Neural progenitor cell (in vitro differentiated cells): ENCODE measurements at regions not wholly inside any gene's neighbourhood (a gene's known extent, or its start where the extent isn't known, plus 50 kb on each side); places are given as distances from the start of the nearest gene placed in this dataset.

Source experiments
- DNase-seq: peaks from one replicate; pipeline ENCODE4 v3.0.0-alpha.2; 2016; ENCODE audit warnings: low spot score
- H2AFZ ChIP-seq: fragments of 200-600 bp; sonication (generic); replicated peaks from 2 replicates; pipeline ENCODE4 v1.6.1; 2016; ENCODE audit warnings: antibody characterized with exemption
- H3F3A ChIP-seq: fragments of 200-600 bp; sonication (generic); 2 replicates; pipeline ENCODE4 v1.6.1; 2016; ENCODE audit warnings: antibody characterized with exemption, low read depth
- H3K27ac ChIP-seq: fragments of 200-600 bp; sonication (generic); 2 replicates; pipeline ENCODE4 v1.5.1; 2016; ENCODE audit warnings: mild to moderate bottlenecking
- H3K27me3 ChIP-seq: fragments of 200-600 bp; sonication (generic); 2 replicates; pipeline ENCODE4 v1.6.1; 2016; ENCODE audit warnings: mild to moderate bottlenecking, moderate library complexity
- H3K36me3 ChIP-seq: fragments of 200-600 bp; sonication (generic); 2 replicates; pipeline ENCODE4 v1.5.1; 2016
- H3K4me1 ChIP-seq: fragments of 200-600 bp; sonication (generic); 2 replicates; pipeline ENCODE4 v1.6.1; 2016; ENCODE audit warnings: mixed run types
- H3K4me2 ChIP-seq: fragments of 200-600 bp; sonication (generic); 2 replicates; pipeline ENCODE4 v1.6.1; 2016
- H3K4me3 ChIP-seq: fragments of 200-600 bp; sonication (generic); 2 replicates; pipeline ENCODE4 v1.5.1; 2016
- H3K79me2 ChIP-seq: fragments of 200-600 bp; sonication (generic); 2 replicates; pipeline ENCODE4 v1.6.1; 2016; ENCODE audit warnings: low read depth
- H3K9ac ChIP-seq: fragments of 200-600 bp; sonication (generic); 2 replicates; pipeline ENCODE4 v1.6.1; 2016
- H3K9me3 ChIP-seq: fragments of 200-600 bp; sonication (generic); 2 replicates; pipeline ENCODE4 v1.5.1; 2016; ENCODE audit warnings: low read depth
- H4K20me1 ChIP-seq: fragments of 200-600 bp; sonication (generic); 2 replicates; pipeline ENCODE4 v1.6.1; 2016; ENCODE audit warnings: low read depth
- H3K27ac Mint-ChIP-seq: 3 replicates; pipeline ENCODE4 v1.8.0; 2021; ENCODE audit warnings: mixed read lengths
- H3K27me3 Mint-ChIP-seq: 2 replicates; pipeline ENCODE4 v1.8.0; 2022; ENCODE audit warnings: low read depth, mild to moderate bottlenecking, inconsistent platforms, moderate library complexity, mixed read lengths; ENCODE audit not compliant: insufficient read depth
- H3K36me3 Mint-ChIP-seq: 3 replicates; pipeline ENCODE4 v1.8.0; 2021; ENCODE audit warnings: mixed read lengths
- H3K4me1 Mint-ChIP-seq: 3 replicates; pipeline ENCODE4 v1.8.0; 2021; ENCODE audit warnings: mixed read lengths
- H3K4me3 Mint-ChIP-seq: 3 replicates; pipeline ENCODE4 v1.8.0; 2021; ENCODE audit warnings: mild to moderate bottlenecking, moderate library complexity, mixed read lengths
- H3K9me3 Mint-ChIP-seq: 3 replicates; pipeline ENCODE4 v1.8.0; 2020; ENCODE audit warnings: mixed read lengths
- EZH2 ChIP-seq: fragments of 200-600 bp; sonication (generic); IDR thresholded peaks from 2 replicates; pipeline ENCODE4 v1.6.1; 2017; ENCODE audit warnings: antibody characterized with exemption, mild to moderate bottlenecking, moderate library complexity
- EZH2phosphoT487 ChIP-seq: fragments of 200-600 bp; sonication (generic); IDR thresholded peaks from 2 replicates; pipeline ENCODE4 v1.6.1; 2017; ENCODE audit warnings: antibody characterized with exemption
- TF ChIP-seq, protein P1 (sequence below): fragments of 200-600 bp; sonication (generic); IDR thresholded peaks from 2 replicates; pipeline ENCODE4 v1.5.1; 2017; ENCODE audit warnings: antibody characterized with exemption, mild to moderate bottlenecking

DNA sequence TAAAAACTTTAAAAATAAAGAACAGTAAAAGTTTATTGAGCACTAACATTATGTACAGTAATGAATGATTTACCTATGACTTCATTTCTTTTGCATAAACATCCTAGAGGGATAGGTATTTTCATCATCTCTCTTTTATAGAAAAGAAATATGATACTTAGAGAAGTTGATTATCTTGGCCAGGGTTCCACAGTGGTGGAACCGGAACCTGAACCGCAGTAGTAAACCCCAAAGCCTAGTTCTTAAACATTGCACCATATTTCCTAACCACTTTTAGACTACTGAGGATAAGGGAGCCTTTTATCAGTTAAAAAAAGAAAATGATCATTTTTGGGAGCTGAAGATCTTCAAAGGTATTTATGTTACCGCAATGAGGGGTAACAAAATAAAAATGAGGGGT lies 205.7 kb upstream of the SGCD start:
- TF ChIP-seq EZH2, result no peak
- TF ChIP-seq, protein P1, sequence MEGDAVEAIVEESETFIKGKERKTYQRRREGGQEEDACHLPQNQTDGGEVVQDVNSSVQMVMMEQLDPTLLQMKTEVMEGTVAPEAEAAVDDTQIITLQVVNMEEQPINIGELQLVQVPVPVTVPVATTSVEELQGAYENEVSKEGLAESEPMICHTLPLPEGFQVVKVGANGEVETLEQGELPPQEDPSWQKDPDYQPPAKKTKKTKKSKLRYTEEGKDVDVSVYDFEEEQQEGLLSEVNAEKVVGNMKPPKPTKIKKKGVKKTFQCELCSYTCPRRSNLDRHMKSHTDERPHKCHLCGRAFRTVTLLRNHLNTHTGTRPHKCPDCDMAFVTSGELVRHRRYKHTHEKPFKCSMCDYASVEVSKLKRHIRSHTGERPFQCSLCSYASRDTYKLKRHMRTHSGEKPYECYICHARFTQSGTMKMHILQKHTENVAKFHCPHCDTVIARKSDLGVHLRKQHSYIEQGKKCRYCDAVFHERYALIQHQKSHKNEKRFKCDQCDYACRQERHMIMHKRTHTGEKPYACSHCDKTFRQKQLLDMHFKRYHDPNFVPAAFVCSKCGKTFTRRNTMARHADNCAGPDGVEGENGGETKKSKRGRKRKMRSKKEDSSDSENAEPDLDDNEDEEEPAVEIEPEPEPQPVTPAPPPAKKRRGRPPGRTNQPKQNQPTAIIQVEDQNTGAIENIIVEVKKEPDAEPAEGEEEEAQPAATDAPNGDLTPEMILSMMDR, result no peak
- no peak for TF ChIP-seq EZH2phosphoT487
- no peak overlapping the region for H3K4me3 ChIP-seq
- no peak overlapping the region for H3K27ac Mint-ChIP-seq
- no peak overlapping the region for H3K9ac ChIP-seq
- DNase-seq, result no peak
- no peak overlapping the region for H3K4me3 Mint-ChIP-seq
- no peaks in the 10 kb centered on the region for H3F3A ChIP-seq
- no peak overlapping the region for H2AFZ ChIP-seq
- no peaks in the 10 kb centered on the region for H3K4me1 Mint-ChIP-seq
- no peaks in the 10 kb centered on the region for H3K27me3 ChIP-seq
- no peak overlapping the region for H3K27ac ChIP-seq
- no peaks in the 10 kb centered on the region for H3K4me1 ChIP-seq
- H3K36me3 Mint-ChIP-seq, result no peaks in the 10 kb centered on the region
- H3K9me3 ChIP-seq, result no peaks in the 10 kb centered on the region
- no peaks in the 10 kb centered on the region for H3K9me3 Mint-ChIP-seq
- no peaks in the 10 kb centered on the region for H4K20me1 ChIP-seq
- H3K79me2 ChIP-seq, result no peaks in the 10 kb centered on the region
- H3K4me2 ChIP-seq, result no peak overlapping the region
- H3K36me3 ChIP-seq, result no peaks in the 10 kb centered on the region
- no peaks in the 10 kb centered on the region for H3K27me3 Mint-ChIP-seq

DNA sequence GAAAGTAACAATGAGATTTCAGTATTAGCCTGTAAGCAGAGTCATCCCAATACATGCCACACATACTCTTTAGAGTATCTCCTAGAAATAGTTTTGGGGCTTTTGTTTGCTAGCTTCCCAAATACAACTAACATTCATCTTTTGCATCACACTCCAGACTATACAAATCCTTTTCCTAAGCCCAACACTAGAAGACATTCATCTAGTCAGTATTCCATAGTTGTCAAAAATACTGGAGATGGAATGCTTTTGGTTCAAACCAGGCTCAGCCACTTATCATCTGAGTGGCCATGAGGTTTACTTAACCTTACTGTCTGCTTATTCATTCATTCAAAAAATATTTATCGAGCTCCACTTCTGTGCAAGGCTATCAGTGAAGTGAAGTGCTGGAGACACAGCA lies 205.1 kb upstream of the SGCD start:
- no peak for DNase-seq
- H3K27me3 ChIP-seq, result no peaks in the 10 kb centered on the region
- Mint-ChIP-seq H3K4me3 (no peak overlapping the region), H3K9me3 (no peaks in the 10 kb centered on the region), H3K36me3 (no peaks in the 10 kb centered on the region), H3K4me1 (no peaks in the 10 kb centered on the region), H3K27ac (no peak overlapping the region), H3K27me3 (no peaks in the 10 kb centered on the region)
- no peaks in the 10 kb centered on the region for H3K79me2 ChIP-seq
- no peaks in the 10 kb centered on the region for H3K4me1 ChIP-seq
- H3K4me2 ChIP-seq, result no peak overlapping the region
- no peaks in the 10 kb centered on the region for H3K36me3 ChIP-seq
- TF ChIP-seq, protein P1, result no peak
- TF ChIP-seq EZH2 (no peak), EZH2phosphoT487 (no peak)
- H3K4me3 ChIP-seq, result no peak overlapping the region
- no peaks in the 10 kb centered on the region for H3K9me3 ChIP-seq
- H4K20me1 ChIP-seq, result no peaks in the 10 kb centered on the region
- no peak overlapping the region for H3K27ac ChIP-seq
- H2AFZ ChIP-seq, result no peak overlapping the region
- no peaks in the 10 kb centered on the region for H3F3A ChIP-seq
- no peak overlapping the region for H3K9ac ChIP-seq

DNA sequence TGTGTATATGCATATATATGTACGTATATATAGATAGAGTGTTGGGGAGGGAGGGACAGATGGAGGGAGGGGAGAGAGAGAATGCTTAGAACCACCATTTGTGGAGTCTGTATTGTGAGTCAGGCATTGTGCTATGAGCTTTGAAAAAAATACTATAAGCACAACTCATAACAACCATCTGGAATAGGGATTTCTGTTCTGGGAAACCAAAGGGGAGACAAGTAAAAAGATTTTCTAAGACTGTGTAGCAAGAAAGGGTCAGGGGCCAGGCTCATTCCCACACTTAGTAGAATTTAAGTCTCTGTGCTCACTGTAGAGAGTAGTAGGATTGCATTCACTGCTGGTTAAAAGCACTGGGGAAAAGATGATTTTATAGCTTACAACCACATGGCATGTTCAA lies 202.3 kb upstream of the SGCD start:
- no peak overlapping the region for H3K9ac ChIP-seq
- H3K9me3 ChIP-seq, result no peaks in the 10 kb centered on the region
- TF ChIP-seq, protein P1, result no peak
- TF ChIP-seq EZH2, result no peak
- no peak for TF ChIP-seq EZH2phosphoT487
- no peak overlapping the region for H3K27ac Mint-ChIP-seq
- H3K4me3 ChIP-seq, result no peak overlapping the region
- H3K27me3 ChIP-seq, result no peaks in the 10 kb centered on the region
- no peaks in the 10 kb centered on the region for H3K9me3 Mint-ChIP-seq
- DNase-seq, result no peak
- H3K4me2 ChIP-seq, result no peak overlapping the region
- H3K27ac ChIP-seq, result no peak overlapping the region
- H3K4me3 Mint-ChIP-seq, result no peak overlapping the region
- H3K79me2 ChIP-seq, result no peaks in the 10 kb centered on the region
- no peaks in the 10 kb centered on the region for H3K4me1 ChIP-seq
- H3K4me1 Mint-ChIP-seq, result no peaks in the 10 kb centered on the region
- H4K20me1 ChIP-seq, result no peaks in the 10 kb centered on the region
- no peaks in the 10 kb centered on the region for H3K36me3 Mint-ChIP-seq
- H3K36me3 ChIP-seq, result no peaks in the 10 kb centered on the region
- no peak overlapping the region for H2AFZ ChIP-seq
- H3F3A ChIP-seq, result no peaks in the 10 kb centered on the region
- no peaks in the 10 kb centered on the region for H3K27me3 Mint-ChIP-seq

DNA sequence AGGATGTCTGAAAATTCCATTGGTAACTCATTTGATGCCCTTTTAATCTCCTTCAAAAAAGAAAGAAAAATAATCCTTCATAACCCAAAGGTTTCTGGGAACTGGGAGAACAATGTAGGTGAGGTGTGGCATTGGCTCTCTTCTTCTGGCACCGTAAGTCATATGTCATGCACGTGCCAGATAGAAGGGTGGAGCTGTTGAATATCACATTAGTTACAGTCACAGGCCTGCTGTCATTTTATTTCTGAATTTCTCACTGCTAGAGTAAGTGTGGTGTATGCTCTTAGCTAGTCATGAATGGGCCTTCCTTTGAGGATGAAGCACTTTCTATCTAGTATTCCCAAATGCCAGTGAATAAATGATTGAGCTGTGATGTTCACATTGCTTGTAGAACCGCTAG lies 201.8 kb upstream of the SGCD start:
- no peaks in the 10 kb centered on the region for H3K9me3 Mint-ChIP-seq
- Histone ChIP-seq H3K79me2 (no peaks in the 10 kb centered on the region), H3K4me1 (no peaks in the 10 kb centered on the region), H3K9me3 (no peaks in the 10 kb centered on the region), H3K4me3 (no peak overlapping the region), H3K27me3 (no peaks in the 10 kb centered on the region), H3K9ac (no peak overlapping the region), H3K36me3 (no peaks in the 10 kb centered on the region), H4K20me1 (no peaks in the 10 kb centered on the region), H3K4me2 (no peak overlapping the region), H3F3A (no peaks in the 10 kb centered on the region), H2AFZ (no peak overlapping the region), H3K27ac (no peak overlapping the region)
- no peaks in the 10 kb centered on the region for H3K4me1 Mint-ChIP-seq
- H3K27me3 Mint-ChIP-seq, result no peaks in the 10 kb centered on the region
- no peak overlapping the region for H3K4me3 Mint-ChIP-seq
- DNase-seq, result no peak
- no peaks in the 10 kb centered on the region for H3K36me3 Mint-ChIP-seq
- no peak overlapping the region for H3K27ac Mint-ChIP-seq
- TF ChIP-seq EZH2 (no peak), EZH2phosphoT487 (no peak)
- TF ChIP-seq, protein P1, result no peak
